Spinal cord (tissue), 9 donors: ENCODE measurements at regions not wholly inside any gene's neighbourhood (a gene's known extent, or its start where the extent isn't known, plus 50 kb on each side); places are given as distances from the start of the nearest gene placed in this dataset.
A peak's percentile ranks its signal among the peaks of the same experiment; 100 is the strongest.

Experiments
- DNase-seq, 6 donors: peaks; one replicate each; pipeline versions ENCODE4 v3.0.0 to v3.0.0-alpha.2; 2013 to 2015; ENCODE audit warnings: low spot score in 6 of 6, low read depth in 4 of 6
- H3K27ac ChIP-seq: one replicate; pipeline ENCODE4 v1.5.1; 2013; ENCODE audit warnings: low read depth, low read length, control low read depth
- H3K27me3 ChIP-seq: one replicate; pipeline ENCODE4 v1.6.1; 2013; ENCODE audit warnings: low read length; ENCODE audit not compliant: control insufficient read depth, insufficient read depth
- H3K36me3 ChIP-seq: one replicate; pipeline ENCODE4 v1.6.1; 2013; ENCODE audit warnings: low read length; ENCODE audit not compliant: control insufficient read depth, insufficient read depth
- H3K4me1 ChIP-seq: one replicate; pipeline ENCODE4 v1.6.1; 2013; ENCODE audit warnings: low read length; ENCODE audit not compliant: control insufficient read depth, insufficient read depth
- H3K4me3 ChIP-seq: one replicate; pipeline ENCODE4 v1.5.1; 2013; ENCODE audit warnings: low read depth, low read length, control low read depth
- H3K9me3 ChIP-seq: one replicate; pipeline ENCODE4 v1.6.1; 2013; ENCODE audit warnings: low read length; ENCODE audit not compliant: control insufficient read depth, insufficient read depth
- WGBS: methylation state at CpG from one replicate; pipeline ENCODE4 v1.1.5; 2013; ENCODE audit warnings: missing lambda C conversion rate; ENCODE audit not compliant: insufficient coverage; 5-methylcytosine and 5-hydroxymethylcytosine counted together
- donor health status: healthy.

DNA sequence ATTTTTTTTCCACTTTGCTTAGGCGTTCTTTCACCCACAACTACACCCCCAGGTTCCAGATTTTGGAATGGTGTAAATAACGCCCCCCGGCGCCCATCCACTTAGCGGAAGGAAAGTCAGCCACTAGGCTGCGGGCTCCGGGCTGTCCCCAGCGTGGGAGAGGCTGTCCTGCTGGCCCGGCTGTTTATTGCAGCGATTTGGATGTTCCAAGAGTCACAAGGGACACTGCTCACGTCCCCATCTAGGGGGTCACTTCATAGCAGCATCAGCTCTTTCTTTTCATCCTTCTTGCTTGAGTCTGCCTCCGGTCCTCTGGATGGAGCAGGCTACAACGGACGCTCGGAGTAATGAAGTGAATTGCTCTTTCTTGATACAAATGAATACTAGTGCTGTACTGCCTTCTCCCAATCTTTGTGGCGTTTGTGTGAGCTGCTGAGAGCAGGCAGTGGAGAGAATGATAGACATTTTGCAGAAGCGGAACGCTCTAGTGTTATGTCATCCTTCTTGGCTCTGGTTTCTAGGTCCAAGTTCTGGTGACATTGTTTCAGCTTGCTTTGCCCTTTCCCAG is 50.7 kb upstream of the PAIP2B start:
- DNase-seq, result peak in 4 of 6 donors; percentile 29 to 73 (median 52)
- 3% methylated on average over 14 of the region's 18 CpGs for WGBS
- H3K27me3 ChIP-seq, result no peaks in the 10 kb centered on the region
- H3K4me1 ChIP-seq, result peaks cover 13% of the 10 kb centered on the region
- H3K9me3 ChIP-seq, result no peaks in the 10 kb centered on the region
- peak overlapping the region; percentile 70 for H3K27ac ChIP-seq
- peak overlapping the region; percentile 56 for H3K4me3 ChIP-seq
- no peaks in the 10 kb centered on the region for H3K36me3 ChIP-seq

GRCh38 chr2:71277147-71277475 is 50.2 kb upstream of the PAIP2B start:
- Histone ChIP-seq H3K36me3 (no peaks in the 10 kb centered on the region), H3K4me1 (peaks cover 13% of the 10 kb centered on the region), H3K4me3 (peak overlapping the region; percentile 56), H3K9me3 (no peaks in the 10 kb centered on the region), H3K27me3 (no peaks in the 10 kb centered on the region), H3K27ac (peak overlapping the region; percentile 70)
- no CpG with 5 or more reads among the region's 5 CpGs for WGBS
- DNase-seq, result peak in 1 of 6 donors; percentile 2

DNA sequence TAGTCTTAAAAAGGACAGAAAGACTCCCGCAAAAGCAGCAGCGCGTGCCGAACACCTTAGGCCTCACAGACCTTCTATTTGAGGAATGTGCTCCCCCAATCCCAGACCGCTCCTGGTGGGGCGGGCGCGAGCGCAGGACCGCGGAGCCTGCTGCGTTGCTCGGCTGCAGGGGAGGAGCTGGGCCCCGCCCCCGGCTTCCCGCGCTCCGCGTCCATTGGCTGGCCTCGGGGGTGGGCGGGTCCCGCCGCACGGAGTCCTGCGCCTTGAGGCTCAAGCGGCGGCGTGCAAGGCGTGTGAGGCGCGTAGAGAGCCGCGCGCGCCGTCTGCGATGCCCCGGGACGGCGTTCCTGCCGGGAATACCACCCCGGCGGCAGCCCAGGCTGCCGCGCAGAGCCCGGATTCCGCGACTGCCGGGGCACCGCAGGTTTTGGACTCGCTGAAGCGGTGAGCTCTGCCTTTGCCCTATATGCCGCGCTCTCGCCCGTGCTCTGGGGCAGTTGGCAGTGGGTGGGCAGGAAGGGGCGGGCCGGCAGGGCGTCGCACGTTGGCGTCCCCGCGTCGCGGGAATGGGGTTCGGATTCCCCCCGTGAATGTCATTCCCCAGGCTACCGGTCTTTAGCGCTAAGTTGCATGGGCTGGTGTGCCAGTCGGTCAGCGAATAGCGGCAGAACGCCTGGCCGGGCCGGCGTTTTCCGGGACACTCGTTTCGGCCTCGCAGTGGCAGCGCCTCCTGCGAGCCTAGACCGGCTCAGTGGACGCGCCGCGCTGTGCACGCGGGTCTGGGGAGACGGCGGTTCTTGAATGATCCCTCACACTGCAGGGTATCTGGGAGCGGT is 49.6 kb upstream of the PAIP2B start:
- WGBS, result under 1% methylated on average over 92 of the region's 93 CpGs
- peak; percentile 49 to 94 (median 70) for DNase-seq
- no peaks in the 10 kb centered on the region for H3K36me3 ChIP-seq
- H3K27me3 ChIP-seq, result no peaks in the 10 kb centered on the region
- H3K4me3 ChIP-seq, result peak overlapping the region; percentile 56
- peaks cover 2% of the 10 kb centered on the region for H3K9me3 ChIP-seq
- H3K27ac ChIP-seq, result peak overlapping the region; percentile 70
- peaks cover 13% of the 10 kb centered on the region for H3K4me1 ChIP-seq
